HG02571 (cell line): ENCODE measurements at regions not wholly inside any gene's neighbourhood (a gene's known extent, or its start where the extent isn't known, plus 50 kb on each side); places are given as distances from the start of the nearest gene placed in this dataset.
"Not testable (repeated sequence)": the region's sequence is repeated elsewhere in the genome, so short reads cannot be mapped to it uniquely, and the experiment has no call there.

Source experiments
- ATAC-seq: cut with Tn5 transposase; IDR thresholded peaks from one replicate; pipeline ENCODE4 v1.9.1; 2021; ENCODE audit warnings: mild to moderate bottlenecking, moderate library complexity; ENCODE audit not compliant: unreplicated experiment

- ATAC-seq: no peak
These were observed 119.5 kb upstream of the JADE1 start for GRCh38 chr4:128690011-128690410.

GRCh38 chr4:128688846-128689437 is 120.6 kb upstream of the JADE1 start:
- no peak for ATAC-seq

GRCh38 chr4:128688033-128688721 is 121.3 kb upstream of the JADE1 start:
- ATAC-seq: no peak

- ATAC-seq: no peak
These were observed 122.7 kb upstream of the JADE1 start for GRCh38 chr4:128686810-128687209.

GRCh38 chr4:128686032-128686465 is 123.5 kb upstream of the JADE1 start:
- no peak for ATAC-seq

- ATAC-seq: no peak
These were observed 125.5 kb upstream of the JADE1 start for GRCh38 chr4:128684016-128684415.

GRCh38 chr4:128682942-128683666 is 126.4 kb upstream of the JADE1 start:
- ATAC-seq: no peak

- no peak for ATAC-seq
These were observed 133.4 kb upstream of the JADE1 start for GRCh38 chr4:128676095-128676494.

- peak; percentile 93 for ATAC-seq
These were observed 134.4 kb upstream of the JADE1 start for GRCh38 chr4:128675083-128675482.

- not testable (repeated sequence) for ATAC-seq
These were observed 136.3 kb upstream of the JADE1 start for GRCh38 chr4:128673159-128673558.

- ATAC-seq: not testable (repeated sequence)
These were observed 136.9 kb upstream of the JADE1 start for GRCh38 chr4:128672596-128672995.

GRCh38 chr4:128670513-128670912 is 139.0 kb upstream of the JADE1 start:
- no peak for ATAC-seq

GRCh38 chr4:128668566-128668965 is 140.9 kb upstream of the JADE1 start:
- ATAC-seq: no peak

- no peak for ATAC-seq
These were observed 144.0 kb upstream of the JADE1 start for GRCh38 chr4:128665514-128665913.

GRCh38 chr4:128663325-128663724 is 146.2 kb upstream of the JADE1 start:
- ATAC-seq: no peak

GRCh38 chr4:128661479-128661878 is 148.0 kb upstream of the JADE1 start:
- ATAC-seq: no peak

- ATAC-seq: no peak
These were observed 148.9 kb upstream of the JADE1 start for GRCh38 chr4:128660361-128661215.

GRCh38 chr4:128658214-128658631 is 151.3 kb upstream of the JADE1 start:
- ATAC-seq: no peak

GRCh38 chr4:128657638-128658037 is 151.9 kb upstream of the JADE1 start:
- no peak for ATAC-seq

- no peak for ATAC-seq
These were observed 155.0 kb upstream of the JADE1 start for GRCh38 chr4:128654465-128654864.
